ENCODE measurements at regions not wholly inside any gene's neighbourhood (a gene's known extent, or its start where the extent isn't known, plus 50 kb on each side); places are given as distances from the start of the nearest gene placed in this dataset.

DNA sequence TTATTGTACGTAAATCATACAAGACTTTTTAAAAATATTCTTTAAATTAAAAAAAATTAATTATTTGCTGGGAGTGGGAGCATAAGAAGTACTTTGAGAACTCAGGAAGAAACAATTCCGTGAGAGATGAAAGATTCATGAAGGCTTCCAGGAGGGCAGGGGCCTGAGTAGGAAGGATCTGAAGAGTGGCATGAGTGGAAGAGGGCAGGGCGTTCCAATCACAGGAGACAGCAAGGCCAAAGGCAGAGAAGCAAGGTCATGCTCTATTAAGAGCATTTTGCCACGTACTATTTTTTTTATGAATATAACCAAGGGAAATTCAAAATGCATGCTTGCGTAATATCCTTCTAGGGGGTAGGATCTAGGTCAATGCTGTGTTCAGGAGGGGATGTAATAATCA lies 265.5 kb downstream of the ZNF608 start:
- intact Hi-C loops (cut with DNase I), result no loop called here
- no peak for DNase-seq

GRCh38 chr5:124480022-124480421 lies 266.4 kb downstream of the ZNF608 start:
- no peak for DNase-seq
- intact Hi-C loops (cut with DNase I), result no loop called here

GRCh38 chr5:124478264-124478663 lies 268.2 kb downstream of the ZNF608 start:
- intact Hi-C loops (cut with DNase I), result no loop called here
- DNase-seq, result no peak

DNA sequence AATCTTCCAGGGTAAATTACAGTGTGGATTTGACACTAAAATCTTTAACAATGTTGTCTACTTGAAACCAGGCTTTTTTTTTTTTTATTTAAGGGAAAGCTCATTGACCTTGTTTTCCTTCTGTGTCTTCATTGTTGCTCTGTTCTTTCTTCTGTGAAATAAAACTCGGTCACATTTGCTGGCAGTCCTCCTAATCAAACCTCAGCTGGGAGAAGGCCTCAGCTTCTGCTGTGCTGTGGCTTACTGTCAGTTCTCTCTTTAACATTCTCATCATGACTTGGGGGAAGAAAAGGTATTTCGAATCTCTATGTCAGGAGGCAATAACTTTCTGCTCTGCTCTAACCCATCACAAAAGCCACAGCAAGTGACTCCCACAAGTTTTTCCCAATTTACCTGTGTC lies 268.9 kb downstream of the ZNF608 start:
- intact Hi-C loops (cut with DNase I), result no loop called here
- peak in 1 of 10 donors; percentile 27 for DNase-seq

- no peak for DNase-seq
- intact Hi-C loops (cut with DNase I), result no loop called here
These were observed 269.4 kb downstream of the ZNF608 start for GRCh38 chr5:124477062-124477461.

GRCh38 chr5:124474528-124475215 lies 271.8 kb downstream of the ZNF608 start:
- intact Hi-C loops (cut with DNase I), result no loop called here
- DNase-seq, result no peak

DNA sequence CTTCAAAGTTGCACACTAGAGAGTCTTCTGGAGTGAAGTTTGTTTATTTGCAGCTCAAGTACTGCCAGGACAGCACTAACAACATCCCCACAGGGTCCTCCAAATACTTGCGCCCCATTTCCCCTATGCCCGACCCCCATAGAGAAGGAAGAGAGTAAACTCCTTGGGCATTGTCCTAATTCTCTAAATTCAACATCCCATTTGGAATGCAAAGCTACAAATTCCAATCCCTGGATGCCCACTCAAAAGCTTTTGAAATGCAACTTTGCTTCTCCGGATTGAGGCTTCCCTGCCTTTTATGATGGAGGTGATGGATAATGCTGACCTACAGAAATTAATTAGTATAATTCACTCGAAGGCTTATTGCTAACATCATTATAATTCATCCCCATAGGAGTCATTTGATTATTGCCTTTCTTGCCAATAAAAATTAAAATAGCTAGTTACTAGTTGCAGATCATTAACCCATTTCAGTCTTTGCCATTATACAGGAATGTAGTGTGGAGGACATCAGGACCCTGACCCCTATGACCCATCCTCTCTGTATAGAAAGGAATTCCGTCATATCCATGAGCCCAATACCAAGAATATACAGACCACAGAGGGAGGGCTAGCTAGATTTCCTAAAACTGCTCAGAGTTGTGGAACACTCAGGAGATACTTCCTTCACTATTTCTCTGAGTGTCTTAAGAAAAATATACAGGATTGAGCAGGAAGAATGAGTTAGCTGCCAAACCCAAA lies 277.6 kb downstream of the ZNF608 start:
- intact Hi-C loops (cut with DNase I), result no loop called here
- no peak for DNase-seq

DNA sequence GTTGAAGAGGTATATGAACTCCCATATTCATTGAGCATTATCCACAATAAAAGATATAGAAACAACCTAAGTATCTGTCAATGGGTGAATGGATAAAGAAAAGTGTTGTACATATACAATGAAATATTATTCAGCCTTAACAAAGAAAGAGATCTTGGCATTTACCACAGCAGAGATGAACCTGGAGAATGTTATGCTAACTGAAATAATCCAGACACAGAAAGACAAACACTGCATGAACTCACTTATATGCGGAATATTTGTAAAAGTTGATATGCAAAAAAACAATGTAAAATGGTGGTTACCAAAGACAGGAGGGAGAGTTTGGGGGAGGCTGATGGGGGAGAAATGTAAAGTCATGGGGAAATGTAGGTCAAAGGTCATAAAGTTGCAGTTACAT lies 278.7 kb downstream of the ZNF608 start:
- intact Hi-C loops (cut with DNase I), result no loop called here
- DNase-seq, result no peak

- intact Hi-C loops (cut with DNase I), result no loop called here
- DNase-seq, result no peak
These were observed 280.4 kb downstream of the ZNF608 start for GRCh38 chr5:124466011-124466410.

DNA sequence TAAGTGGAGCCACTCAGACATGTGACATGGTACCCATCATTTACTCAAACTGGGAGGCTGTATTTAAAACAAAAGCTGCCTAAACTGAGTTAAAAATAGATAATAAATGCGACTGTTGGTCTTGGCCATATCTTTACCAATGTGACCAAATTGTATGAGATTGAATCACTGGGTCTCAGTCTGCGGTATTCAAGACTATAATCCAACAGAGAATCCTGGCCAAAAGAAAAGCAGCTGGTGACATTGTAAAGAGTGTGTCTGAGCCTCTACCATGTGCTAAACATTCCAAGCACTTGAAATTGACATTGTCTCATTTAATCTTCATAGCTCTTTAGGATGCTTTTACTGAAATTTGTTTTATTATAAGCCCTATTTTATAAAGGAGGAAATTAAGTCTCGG lies 282.6 kb downstream of the ZNF608 start:
- intact Hi-C loops (cut with DNase I), result no loop called here
- no peak for DNase-seq

DNA sequence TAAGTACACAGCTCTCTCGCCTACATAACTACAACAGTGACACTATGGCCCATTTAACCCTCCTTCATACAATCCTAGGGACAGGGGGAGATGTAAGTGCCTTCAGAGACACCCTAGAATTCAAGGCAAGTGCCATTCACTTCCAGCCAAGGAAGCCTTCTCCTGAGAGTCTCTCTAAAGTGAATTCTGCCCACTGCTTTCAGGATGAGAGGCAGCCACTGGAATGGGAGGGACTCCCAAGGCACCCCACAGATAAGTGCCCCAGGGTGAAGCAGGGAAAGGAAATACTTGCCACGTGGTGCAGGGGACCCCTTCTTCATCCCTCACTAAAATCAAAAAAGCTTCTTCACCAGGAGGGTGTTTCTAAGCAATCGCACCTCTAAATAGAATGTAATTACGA lies 283.7 kb downstream of the ZNF608 start:
- intact Hi-C loops (cut with DNase I), result no loop called here
- no peak for DNase-seq

DNA sequence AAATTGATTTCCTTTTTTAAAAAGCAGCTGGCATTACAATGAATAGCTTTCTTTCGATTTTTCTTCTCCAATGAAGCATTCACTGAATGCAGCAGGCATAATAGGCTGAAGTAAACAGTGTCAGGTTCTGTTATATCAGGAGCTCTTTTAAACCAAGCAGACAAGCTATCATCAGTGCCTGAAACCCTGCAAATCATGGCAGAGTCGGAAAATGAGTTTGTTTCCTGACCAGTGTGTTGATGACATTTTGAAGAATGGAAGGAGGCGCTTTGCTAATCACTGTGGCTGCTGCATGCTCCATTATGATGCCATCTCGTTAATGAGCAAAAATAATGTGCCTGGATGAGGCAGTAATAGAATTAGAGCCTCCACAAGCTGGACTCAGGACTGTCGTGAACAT lies 284.5 kb downstream of the ZNF608 start:
- DNase-seq, result no peak
- intact Hi-C loops (cut with DNase I), result no loop called here

- intact Hi-C loops (cut with DNase I), result no loop called here
- no peak for DNase-seq
These were observed 285.3 kb downstream of the ZNF608 start for GRCh38 chr5:124461157-124461556.

DNA sequence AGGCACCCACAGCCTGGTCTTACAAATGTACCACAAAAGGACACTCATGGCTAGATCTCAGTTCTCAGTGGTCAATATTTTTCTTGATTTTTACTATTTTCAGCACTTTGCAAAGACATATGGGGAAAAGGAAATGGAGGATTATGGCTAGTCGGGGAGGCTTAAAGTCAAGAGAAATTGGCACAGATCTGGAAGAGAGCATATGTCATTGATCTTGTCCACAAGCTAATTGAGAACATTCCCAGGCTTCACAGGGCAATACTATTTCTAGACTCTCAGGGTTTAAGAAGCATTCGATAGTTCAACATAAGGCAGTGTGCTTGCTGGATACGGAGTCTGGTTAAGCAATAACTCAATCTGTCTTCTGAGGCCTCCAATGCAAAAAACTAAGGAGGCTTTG lies 285.8 kb downstream of the ZNF608 start:
- intact Hi-C loops (cut with DNase I), result no loop called here
- no peak for DNase-seq

GRCh38 chr5:124459984-124460383 lies 286.5 kb downstream of the ZNF608 start:
- intact Hi-C loops (cut with DNase I), result loop anchor here (10.0 kb wide), 1 partner anchor 265 kb away; no protein-coding TSS in a partner anchor
- no peak for DNase-seq

DNA sequence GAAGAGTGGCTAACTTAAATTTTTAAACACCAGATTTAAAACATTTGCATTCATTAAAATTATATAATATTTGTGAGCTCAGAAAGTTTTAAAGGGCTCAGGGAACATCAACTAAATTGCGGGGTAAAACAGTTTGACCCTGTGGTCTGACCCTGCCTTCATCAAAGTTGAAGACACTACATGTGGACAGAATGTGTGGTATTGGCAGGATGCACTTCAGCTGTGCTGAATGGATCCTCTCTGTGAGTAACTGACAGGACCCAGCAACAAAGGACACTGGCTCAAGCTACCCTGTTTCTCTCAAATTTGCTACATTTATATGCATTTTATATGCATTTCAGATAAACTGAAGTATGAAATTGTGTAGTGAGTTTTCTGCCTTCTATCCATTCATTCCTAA lies 288.5 kb downstream of the ZNF608 start:
- intact Hi-C loops (cut with DNase I), result loop anchor here (10.0 kb wide), 1 partner anchor 267 kb away; no protein-coding TSS in a partner anchor
- no peak for DNase-seq

DNA sequence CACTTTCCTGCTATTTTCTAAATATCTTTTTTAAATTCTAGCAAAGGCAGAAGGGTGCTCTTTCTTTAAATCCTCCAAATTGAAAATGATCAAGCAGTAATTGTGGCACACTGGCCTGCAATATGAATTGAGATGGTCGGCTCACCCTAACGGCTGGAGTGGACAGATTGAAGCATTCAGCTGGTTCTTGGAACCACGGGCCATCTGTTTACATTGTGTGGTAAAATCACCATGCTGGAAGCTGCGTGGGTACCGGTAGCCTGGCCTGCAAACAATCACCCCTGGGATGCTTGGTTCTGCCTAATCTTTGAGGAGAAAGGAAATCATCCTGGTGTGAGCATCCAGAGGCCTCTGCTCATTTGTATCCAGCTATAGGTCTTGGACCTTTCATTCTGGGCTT lies 289.3 kb downstream of the ZNF608 start:
- no peak for DNase-seq
- intact Hi-C loops (cut with DNase I), result loop anchor here (10.0 kb wide), 1 partner anchor 268 kb away; no protein-coding TSS in a partner anchor

DNA sequence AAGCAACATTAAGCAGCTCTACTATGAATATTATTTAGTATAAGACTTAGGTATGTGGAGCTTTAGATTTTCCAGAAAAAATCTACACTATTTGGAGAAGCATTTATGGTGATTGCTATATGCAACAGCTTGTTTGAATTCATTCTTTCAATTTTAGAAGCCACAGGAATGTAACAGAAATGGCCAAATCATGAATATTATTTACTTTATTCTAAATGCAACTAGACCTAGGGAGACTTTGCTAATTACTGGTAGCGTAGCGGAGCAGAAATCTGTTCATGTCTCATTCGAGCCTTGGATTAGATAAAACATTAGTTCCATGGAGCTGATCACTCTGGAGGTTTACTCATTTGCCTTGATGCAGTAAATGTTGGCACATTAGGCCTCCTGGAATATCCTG lies 290.2 kb downstream of the ZNF608 start:
- intact Hi-C loops (cut with DNase I), result loop anchor here (10.0 kb wide), 1 partner anchor 269 kb away; no protein-coding TSS in a partner anchor
- DNase-seq, result no peak

GRCh38 chr5:124454081-124454480 lies 292.4 kb downstream of the ZNF608 start:
- intact Hi-C loops (cut with DNase I), result loop anchor here (10.0 kb wide), 1 partner anchor 271 kb away; no protein-coding TSS in a partner anchor
- no peak for DNase-seq

- intact Hi-C loops (cut with DNase I), result loop anchor here (10.0 kb wide), 1 partner anchor 271 kb away; no protein-coding TSS in a partner anchor
- no peak for DNase-seq
These were observed 293.0 kb downstream of the ZNF608 start for GRCh38 chr5:124453221-124454051.

- DNase-seq, result no peak
- intact Hi-C loops (cut with DNase I), result loop anchor here (10.0 kb wide), 1 partner anchor 272 kb away; no protein-coding TSS in a partner anchor
These were observed 294.0 kb downstream of the ZNF608 start for GRCh38 chr5:124452412-124452811.
